NCI-H2171 (cell line): ENCODE measurements at regions not wholly inside any gene's neighbourhood (a gene's known extent, or its start where the extent isn't known, plus 50 kb on each side); places are given as distances from the start of the nearest gene placed in this dataset.
"Not testable (repeated sequence)": the region's sequence is repeated elsewhere in the genome, so short reads cannot be mapped to it uniquely, and the experiment has no call there.

Experiments
- DNase-seq: peaks from one replicate; lab custom pipeline; 2025; lab: John Stamatoyannopoulos, UW

DNA sequence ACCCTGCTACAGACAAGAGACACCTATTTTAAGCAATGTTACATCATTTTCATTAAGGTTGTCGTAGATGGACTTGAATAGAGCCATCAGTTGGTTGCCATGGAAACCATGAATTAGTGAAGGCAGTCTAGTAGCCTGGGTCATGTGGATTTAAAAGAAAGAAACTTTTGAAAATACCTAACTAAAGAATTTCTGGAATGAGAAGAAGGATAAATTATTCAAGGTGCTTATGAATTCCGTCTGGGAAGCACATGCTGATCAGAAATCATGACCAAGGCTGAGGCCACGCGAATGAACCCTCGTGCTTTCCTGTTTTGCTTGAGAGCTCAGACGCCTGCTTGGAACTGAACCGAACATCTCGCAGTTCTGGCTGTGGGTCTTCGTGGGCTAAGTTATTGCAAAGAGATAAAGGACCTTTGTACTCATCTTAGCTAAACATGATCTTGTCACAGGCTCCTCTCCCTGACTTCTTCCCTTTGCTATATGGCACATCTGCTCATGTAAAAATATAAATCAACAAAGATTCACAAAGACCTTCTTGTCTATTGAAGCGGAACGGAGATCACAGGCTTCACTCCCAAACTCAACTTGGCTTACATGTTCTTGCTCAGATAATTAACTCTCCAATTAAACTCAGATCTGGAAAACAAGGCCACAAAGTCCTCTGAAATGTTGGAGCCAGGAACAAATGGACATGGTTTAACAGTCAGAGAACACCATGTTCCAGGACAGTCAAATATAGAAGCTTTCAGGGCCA, 140.2 kb downstream of the NUFIP1 start:
- DNase-seq = no peak

DNA sequence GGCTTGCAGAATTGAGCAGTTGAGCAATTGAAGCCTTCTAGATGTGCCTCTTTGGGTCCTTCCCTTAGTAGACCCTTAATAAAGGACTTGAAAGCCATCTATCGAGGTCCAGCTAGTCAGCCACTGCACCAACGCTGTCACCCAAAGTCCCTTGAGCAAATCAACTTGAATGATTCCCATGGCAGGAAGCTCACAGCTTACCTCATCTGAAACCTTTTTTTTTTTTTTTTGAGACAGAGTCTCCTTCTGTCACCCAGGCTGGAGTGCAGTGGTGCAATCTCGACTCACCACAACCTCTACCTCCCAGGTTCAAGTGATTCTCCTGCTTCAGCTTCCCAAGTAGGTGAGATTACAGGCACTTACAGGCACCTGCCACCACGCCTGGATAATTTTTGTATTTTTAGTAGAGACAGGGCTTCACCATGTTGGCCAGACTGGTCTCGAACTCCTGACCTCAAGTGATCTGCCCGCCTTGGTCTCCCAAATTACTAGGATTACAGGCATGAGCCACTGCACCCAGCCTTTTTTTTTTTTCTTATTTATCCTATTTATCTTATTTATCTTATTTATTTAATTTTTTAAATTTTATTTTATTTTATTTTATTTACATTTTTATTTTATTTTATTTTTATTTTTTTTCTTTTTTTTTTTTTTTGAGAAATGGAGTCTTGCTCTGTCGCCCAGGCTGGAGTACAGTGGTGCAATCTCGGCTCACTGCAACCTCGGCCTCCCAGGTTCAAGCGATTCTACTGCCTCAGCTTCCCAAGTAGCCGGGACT, 143.8 kb downstream of the NUFIP1 start:
- not testable (repeated sequence) for DNase-seq

DNA sequence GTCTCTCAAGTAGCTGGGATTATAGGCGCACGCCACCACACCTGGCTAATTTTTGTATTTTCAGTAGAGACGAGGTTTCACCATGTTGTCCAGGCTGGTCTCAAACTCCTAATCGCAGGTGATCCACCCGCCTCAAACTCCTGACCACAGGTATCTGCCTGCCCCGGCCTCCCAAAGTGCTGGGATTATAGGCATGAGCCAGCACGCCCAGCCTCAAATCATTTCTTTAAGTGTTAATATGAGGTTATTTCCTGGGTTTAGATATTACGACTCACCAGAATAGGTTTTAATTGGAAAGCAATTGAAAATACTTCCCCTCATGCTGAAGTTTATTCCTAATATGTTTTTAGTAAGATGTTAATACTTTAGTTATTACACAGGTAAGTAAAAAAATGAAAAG, 144.5 kb downstream of the NUFIP1 start:
- DNase-seq = no peak

DNA sequence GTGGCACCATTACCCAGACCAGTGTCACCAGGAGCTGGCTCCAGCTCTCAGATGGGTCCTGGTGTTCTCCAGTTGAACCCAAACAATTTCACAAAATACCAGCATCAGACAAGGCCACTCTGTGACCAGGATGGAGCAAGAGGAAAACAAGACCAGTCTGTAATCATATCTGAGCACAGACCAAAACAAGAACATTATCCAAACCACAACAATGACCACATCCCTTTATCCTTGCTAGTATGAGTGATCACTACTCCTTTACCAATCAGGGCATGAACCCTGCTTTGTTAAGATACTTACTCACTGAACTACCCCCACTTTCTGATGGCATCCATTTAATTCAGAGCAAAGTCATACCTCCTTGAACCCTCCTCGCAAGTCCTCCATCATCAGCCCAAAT, 145.9 kb downstream of the NUFIP1 start:
- no peak for DNase-seq

DNA sequence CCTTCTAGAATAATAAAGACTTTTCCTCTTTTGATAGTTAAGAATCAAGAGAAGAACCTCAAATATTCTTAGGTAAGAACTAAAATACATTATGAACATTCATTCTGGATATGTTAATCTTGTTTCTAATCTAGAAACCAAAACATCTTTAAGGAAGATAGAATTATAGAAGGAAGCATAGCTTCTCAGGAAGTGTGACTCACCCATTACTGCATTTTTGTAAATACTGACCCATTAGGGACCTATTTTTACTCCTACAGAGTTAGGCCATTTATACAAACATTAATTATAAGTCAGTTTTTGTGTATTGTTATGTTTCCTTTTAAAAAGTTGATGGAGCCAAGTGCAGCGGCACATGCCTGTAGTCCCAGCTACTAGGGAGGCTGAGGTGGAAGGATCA, 147.1 kb downstream of the NUFIP1 start:
- no peak for DNase-seq

DNA sequence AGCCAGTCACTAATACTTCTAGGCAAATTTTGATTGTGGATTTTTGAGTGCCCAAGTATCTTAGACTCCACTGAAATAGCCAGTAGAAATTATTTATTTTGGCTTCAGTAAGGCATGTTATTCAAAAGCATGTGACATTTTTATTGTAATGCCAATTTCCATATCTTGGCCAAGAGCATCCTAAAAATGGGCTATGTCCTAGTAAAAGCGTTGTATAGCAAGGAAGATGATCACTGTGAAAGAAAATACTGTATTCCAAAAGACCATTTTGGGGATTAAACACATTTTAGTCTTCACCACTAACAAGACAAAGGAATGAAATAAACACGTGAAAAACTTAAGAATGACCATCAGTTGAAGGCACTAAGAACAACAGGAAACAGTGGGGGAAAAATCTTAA, 149.1 kb downstream of the NUFIP1 start:
- DNase-seq = no peak

DNA sequence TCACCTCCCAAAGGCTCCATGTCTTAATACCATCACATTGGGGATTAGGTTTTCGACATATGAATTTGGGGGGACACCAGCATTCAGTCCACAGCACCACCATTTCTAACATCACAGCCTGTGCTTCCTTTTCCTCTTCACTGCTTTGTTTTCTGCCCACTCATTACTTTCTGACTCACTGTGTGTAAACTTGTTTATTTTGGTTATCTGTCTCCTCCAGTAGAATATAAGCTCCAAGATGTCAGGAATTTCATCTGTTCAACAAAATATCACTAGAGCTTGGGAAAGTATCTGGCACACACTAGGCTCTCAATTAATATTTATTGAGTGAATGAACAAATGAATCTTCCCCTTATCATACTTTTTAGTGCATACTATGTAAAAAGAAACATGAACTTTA, 152.0 kb downstream of the NUFIP1 start:
- no peak for DNase-seq

DNA sequence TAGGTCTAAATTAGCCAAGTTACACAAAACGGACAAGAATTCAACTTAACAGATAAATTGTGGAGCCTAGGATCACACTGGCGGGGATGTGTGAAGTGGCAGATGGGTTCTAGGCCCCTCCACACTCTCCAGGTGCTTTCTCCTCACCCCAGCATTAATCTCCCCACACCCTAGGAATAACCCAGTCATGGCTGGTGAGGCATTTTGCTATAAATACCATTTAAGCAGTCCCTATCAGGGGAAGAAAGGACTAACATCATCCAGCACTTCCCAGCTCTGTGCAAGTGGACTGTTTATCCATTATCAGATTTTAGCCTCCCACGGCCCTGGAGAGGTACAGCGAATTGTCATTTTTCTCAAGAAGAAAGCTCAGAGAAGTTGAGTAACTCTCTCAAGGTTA, 154.9 kb downstream of the NUFIP1 start:
- DNase-seq = no peak

DNA sequence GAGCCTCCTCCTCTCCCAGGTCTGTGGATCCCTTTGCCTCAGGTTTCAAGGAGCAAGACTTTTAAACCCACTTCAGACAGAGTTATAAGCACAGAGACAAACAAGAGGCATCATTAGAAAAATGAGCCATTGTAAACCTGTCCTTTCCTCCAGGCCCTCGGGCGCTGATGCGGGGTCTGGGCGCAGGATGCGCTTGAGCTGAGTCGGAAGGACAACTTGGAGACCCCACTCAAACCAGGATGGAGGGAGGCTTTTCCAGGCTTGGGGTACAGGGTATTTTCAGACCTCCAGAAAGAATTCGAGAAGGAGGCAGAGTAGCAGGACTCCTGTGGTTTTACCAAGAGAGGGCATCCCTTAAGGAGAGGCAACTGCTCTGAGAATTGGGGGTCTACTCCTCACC, 155.6 kb downstream of the NUFIP1 start:
- no peak for DNase-seq

DNA sequence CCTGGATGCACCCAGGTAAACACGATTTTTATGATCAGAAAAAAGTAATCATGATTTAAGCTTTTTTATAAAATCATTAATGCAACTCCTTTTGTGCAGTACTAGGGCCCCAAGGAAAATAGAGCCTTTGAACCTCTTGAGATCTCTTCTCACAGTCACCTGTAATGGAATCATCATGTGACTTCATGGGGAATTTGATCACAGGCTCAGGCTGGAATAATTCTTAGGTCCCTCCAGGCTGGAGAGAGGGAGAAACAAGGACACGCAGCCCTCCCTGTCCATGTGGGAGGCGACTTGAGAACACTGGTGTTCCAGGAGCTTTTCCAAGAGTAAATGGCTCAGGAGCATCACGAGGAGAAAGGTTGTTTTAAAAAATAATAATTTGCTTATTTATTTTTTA, 156.1 kb downstream of the NUFIP1 start:
- DNase-seq = no peak

DNA sequence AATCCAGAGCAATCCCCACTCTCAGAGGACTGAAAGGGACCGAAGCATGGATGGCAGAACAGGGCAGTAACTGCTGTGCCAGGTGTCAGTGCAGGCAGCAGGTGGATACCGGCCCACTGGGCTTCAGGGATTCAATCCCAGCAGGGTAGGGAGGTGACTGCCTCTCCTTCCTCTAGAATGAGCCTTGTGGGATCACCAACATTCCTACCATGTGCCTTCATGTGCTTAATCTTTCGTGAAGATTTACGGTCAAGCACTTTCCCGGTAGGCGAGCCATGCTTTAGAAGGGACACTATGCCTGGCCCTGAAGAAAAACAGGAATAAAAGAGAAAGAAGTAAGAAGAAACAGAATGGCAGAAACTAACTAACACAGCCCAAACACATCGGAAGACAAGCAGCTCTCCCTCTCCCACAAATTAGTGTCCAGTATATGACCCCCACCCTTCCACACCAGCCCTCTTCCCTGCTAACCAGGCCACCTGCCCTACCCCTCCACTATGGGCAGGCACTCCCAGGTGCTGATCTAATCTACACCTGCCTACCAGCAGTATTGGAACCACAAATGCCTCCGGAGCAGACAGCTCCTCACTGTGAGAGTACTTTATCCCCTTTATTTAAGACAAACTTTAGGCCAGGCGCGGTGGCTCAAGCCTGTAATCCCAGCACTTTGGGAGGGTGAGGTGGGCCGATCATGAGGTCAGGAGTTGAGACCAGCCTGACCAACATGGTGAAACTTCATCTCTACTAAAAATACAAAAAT, 162.5 kb downstream of the NUFIP1 start:
- no peak for DNase-seq

DNA sequence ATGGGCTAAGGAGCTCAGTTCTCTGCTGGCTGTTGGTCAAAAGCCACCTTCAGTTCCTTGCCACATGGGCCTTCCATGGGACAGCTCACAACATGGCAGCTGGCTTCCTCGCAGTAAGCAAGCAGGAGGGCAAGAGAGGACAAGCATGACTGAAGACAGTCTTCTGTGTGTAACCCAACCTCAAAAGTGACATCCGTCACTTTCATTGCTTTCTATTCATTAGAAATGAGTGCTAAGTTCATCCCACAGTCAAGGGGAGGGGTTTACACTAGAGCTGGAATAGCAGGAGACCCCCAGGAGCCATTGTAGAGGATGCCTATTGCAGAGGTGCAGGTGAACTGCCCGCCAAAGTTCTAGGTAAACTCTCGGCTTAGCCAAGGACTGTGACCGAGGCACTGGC, 163.3 kb downstream of the NUFIP1 start:
- DNase-seq = no peak

DNA sequence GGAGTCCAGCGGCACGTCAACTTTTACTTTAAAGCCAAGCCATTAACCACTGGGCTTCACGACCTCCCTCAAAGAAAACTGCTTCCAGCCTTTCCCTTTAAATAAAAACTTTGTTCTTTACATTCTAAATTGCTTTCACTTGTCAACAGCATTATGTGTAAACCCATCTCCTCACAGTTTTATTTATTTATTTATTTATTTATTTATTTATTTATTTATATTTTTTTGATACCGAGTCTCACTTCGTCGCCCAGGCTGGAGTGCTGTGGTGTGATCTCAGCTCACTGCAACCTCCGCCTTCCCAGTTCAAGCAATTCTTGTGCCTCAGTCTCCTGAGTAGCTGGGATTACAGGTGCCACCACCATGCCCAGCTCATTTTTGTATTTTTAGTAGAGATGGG, 165.7 kb downstream of the NUFIP1 start:
- DNase-seq = not testable (repeated sequence)

DNA sequence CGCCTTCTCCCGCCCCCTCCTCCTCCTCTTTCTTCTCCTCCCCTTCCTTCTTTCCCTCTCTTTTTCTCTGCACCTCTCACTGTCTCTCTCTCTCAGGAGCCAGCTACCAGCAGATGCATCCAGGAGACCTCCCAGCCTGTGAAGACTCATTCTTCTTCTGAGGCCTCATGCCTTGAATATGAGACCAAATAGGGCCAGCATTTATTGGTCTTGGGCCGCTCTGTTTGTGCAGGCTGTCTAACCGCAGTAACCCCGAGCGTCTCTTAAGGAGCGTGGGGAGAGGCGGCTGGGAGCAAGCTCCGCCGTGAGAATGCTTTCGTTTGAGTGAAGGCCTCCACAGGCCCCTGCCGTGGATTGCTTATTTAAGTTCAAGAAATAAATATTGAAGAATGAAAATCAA, 167.0 kb downstream of the NUFIP1 start:
- no peak for DNase-seq

DNA sequence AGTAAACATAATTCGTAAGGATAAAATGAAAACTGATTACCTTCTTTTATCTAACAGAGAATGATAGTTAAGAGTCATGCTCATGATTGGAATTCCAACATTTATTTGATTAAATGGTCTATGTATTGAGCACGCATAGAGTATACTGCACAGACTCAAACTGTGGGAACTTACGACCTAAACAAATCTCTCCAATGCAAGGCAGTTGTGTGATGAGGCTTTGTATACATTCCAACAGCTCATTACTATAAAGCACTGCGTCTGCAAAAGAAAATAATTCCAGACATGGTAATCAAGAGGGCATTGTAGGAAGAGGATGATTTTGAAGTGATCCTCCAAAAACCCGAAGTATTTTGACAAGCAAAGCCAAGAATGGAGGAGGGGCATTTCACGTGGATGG, 169.5 kb downstream of the NUFIP1 start:
- no peak for DNase-seq

DNA sequence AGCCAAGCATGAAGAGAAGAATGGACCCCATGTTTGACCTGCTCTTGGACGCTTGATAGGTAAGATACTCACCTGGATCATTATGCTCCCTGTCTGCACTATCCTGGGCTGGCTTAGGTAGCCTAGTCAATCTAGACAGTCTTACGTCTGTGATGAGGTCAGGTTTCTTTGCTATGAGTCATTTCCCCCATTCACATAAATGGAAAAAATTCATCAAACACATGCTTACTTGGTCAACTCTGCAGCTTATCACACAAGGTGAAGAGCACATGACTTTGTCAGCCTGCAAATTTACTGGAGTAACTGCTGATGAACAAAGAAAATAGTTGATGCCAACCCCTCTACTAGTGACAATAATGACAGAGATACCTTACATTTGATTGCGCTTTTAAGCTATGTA, 170.0 kb downstream of the NUFIP1 start:
- no peak for DNase-seq

DNA sequence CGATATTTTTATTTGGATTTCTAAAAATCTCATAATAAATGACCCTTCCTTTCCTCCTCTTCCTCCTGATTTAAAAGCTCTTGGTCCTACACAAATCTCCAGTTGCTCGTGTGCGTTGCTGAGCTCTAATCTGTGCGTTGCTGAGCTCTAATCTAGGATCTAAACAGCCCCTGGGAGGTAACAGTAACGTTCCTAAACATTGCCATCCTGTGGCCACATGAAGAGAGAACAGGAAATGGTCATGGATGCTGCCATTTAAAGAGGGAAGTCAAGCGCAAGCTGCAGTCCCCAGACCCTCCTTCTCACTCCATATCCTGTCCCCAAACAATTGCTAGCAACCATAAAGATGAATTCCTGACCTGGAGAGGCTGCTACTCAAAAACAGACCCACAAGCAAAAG, 170.8 kb downstream of the NUFIP1 start:
- no peak for DNase-seq

DNA sequence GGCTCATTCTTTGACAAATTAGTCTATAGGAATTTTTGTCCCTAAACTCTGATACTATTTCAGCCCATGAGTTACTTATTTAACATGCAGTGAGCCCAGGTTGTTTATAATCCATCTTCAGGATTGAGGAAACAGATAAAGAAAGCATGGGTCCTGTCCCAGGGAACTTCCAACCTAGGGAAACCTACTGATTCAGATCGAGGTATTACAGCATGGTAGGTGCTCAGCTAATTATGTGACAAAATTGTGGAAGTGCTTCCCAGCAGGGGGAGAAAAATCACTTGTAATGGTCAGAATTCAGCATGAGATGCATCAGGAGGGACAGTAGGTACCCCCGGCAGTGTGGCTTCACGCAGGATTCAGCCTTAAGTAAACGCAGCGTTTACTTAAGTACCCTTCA, 171.3 kb downstream of the NUFIP1 start:
- DNase-seq = no peak

DNA sequence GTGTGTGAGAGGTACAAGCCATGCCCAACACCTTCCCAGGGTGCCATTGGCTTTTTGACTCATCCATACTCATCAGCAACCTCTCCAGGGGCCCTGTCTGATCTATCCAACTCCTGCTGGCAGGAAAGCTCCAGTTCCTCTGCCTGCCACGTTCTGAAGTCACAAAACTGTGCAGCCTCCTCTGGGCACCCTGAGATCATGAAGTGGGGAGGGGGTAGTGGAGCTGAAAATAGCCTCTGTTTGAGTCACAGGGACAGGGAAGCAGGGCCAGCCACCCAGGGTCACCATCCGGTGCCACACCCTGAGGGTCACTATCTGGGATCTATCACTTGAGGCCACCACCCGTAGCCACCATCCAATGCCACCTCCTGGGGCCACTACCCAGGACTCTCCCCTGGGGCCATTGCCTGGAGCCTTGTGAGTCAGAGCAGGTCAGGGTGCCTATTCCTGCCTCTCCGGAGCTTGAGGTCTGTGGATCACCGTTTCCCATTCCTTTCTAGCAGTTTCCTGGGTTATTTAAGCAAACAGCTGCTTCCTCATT, 172.1 kb downstream of the NUFIP1 start:
- no peak for DNase-seq

DNA sequence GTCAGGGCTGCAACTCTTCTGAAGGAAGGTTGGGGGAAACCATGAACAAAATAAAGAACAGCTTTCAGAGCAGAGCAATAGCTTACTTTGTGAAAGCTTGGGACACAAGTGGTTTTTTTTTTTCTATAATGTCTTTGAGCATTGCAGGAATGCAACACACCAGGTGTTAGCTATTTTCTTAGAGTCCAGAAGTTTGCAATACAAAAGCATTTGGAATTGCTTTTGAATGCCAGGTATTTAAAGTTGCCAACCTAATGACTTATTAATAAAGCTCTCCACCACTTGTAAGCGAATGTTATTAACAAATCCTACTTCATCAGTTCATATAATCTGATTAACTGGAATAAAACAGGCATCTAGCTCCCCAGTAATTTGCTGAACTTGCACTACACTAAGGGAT, 172.6 kb downstream of the NUFIP1 start:
- no peak for DNase-seq

DNA sequence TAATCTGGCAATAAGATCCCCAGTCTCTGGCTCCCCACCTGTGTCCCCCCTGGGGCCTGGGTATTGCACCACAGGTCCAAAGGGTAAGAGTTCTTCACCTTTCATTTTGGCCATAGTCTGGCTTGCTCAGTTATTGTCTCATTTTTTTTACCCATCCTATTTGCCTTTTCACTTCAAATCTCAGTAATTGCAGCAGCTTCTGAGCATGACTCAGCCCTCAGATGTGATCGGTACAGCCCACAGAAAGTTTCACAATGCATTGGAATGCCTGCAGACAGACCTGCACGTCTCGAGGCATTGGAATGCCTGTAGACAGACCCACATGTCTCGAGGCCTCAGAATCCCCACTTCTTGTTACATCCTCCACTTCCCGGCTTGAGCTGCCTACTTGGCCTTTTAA, 173.6 kb downstream of the NUFIP1 start:
- no peak for DNase-seq

DNA sequence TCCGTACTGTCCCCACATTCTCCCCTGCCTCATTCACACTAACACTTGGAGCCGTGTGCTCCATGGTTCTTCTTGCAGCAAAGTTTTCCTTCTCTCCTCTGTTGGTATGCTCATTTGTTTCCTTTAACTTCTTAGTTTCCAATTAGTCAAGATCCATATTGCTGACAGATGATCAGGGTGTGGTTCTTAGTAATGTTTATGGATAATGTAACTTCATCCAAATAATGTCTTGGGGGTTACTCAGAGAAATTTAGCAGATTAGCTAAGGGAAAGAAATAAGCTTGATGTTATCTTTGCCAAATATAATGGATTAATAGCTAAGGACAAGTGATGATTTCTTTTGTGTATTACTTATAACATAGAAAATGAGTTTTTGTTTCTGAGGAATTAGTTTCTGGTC, 174.4 kb downstream of the NUFIP1 start:
- no peak for DNase-seq

DNA sequence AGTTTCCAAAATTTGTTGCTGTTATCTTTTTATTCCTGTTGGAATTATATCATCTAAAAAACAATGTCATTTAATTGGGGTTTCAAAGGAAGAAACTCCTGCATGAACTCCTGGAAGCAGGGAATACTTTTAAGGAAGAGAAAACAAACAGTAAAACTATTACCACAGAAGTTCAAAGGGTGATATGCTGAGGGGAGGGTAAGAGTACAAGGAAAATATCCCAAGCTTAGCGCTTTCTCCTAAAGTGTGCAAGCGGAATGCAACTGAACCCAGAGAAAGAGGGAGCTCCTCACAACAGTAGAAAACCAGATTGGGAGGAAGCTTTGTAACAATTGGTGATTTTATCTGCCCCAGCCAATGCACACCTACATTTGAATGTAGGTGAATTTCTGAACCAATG, 175.1 kb downstream of the NUFIP1 start:
- DNase-seq = no peak
